Hindlimb muscle (tissue), 1 donor: ENCODE measurements at regions not wholly inside any gene's neighbourhood (a gene's known extent, or its start where the extent isn't known, plus 50 kb on each side); places are given as distances from the start of the nearest gene placed in this dataset.

Source experiments
- DNase-seq: peaks from one replicate; pipeline ENCODE4 v3.0.0-alpha.2; 2013

DNA sequence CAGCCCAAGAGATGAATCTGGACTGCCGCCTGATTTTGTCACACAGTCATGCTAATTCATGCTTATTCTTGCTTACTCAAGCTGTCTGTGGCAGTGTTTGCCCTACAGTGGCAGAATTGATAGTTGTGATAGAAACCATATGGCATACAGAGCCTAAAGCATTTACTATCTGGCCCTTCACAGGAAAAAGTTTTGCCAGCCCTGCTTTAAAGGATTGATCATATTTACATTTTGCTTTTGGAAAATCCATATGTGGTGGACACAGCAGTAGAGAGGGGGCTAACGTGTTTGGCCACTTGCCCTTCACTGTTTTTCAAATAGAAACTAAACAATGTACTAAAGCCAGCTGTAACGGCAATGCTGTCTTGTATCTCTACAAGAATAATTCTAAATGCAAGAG is 974.0 kb upstream of the GHITM start:
- DNase-seq = no peak

DNA sequence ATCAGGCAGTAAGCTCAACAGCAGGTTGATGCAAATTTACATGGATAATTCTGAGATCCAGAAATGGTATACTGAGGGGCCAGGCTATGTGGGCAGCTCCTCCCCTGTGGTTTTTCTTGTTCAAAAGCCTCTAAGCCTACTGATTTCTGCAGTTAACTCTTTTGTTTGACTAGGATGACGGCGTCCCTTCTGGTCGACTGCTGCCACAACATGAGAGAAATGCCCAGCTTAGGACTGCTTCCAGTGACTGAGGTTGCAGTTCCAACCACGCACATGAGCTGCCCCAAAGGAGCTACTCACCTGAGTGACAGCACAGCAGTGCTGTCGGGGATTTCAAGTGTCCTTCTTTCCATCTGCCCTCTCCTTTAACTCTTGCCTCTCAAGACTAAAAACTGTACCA is 973.0 kb upstream of the GHITM start:
- DNase-seq = no peak

DNA sequence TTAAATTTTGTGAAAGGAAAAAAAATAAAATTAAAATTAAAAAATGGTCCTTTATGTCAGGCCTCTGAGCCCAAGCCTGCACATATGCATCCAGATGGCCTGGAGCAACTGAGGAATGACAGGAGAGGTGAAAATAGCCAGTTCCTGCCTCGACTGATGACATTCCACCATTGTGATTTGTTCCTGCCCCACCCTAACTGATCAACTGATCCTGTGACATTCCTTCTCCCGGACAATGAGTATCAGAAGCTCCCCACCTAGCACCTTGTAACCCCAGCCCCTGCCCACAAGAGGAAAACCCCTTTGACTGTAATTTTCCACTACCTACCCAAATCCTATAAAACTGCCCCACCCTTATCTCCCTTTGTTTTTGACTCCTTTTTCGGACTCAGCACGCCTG is 972.2 kb upstream of the GHITM start:
- DNase-seq = no peak

DNA sequence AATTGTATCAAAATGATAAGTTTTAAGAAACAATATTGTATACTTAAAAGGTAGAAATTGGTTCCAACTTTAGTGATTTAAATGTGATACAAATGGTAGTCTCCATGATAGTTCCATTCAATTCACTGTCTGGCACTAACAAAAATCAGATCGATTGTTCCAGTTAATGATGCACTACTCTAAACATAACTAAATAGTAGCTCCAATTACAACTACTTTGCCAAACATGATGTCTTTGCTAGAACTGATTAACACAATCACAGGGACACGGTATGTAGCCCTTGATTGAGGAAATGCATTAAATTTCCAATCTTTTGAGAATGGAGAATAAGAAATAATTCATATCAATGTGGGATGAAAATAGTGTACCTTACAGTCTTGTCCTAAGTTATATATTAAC is 962.4 kb upstream of the GHITM start:
- no peak for DNase-seq

DNA sequence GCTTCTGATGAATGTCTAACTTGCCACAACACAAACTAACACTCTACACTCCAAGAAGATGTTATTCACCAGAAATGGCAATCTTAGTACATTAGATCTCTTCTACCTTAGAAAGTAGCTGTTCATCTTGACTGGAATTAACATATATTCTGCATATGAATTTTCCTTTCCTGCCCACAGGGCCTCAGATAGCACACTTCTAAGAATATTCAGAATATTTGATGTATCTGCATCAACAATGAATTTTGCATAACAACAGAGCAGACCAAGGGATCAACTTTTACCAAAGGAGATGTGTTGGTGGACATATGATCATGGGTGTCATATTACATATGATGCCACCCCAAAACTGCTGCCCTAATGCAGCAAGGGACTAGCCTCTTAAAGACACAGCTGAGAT is 960.8 kb upstream of the GHITM start:
- no peak for DNase-seq

DNA sequence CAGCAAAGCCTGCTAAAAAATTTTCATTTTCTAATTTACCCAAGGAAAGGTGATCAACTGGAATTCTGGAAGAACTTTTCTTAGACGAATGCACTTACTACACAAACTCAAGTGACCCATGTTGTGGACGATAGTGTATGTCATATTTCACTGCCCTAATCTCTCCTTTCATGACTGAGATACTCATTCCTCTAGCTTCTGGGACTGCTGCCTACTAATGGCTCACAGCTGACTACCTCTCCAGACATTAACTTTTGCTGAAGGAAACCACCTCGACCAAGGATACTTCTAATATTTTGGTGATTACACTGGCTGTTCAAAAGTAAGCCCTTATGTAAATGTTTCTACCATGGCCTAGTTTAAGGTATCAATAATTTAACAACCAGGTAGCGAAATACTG is 959.9 kb upstream of the GHITM start:
- DNase-seq = no peak

DNA sequence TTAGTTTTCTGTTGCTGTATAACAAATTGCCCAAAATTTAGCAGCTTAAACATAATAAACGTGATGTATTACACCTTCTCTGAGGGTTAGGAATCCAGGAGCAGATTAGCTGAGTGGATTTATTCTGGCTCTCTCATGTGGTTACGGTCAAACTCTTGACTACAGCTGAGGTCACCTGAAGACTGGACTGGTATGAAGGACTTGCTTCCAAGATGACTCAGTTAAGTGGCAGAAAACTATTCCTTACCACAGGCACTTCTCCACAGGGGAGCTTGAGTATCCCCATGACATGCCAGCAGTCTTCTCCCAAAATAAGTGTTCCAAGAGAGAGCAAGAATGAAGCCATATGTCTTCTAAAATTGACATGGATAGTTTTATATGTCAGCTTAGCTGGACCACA is 957.2 kb upstream of the GHITM start:
- DNase-seq = no peak

DNA sequence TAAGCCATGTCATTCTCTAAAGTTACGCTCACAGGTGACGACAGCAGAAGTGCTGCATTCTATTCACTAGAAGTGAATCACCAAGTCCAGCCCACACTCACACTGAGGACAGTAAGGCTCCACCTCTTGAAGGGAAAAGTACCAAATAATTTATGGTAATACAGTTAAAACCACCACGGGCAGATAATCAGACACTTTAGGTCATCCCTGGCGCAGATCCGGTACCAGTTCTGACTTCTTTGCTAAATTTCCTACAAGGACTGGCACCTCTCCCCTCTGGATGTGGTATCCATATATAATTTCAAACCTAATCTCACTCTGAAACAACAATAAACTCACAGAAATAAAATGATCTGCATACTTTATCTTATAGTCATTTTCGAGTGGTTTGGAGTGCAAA is 954.7 kb upstream of the GHITM start:
- DNase-seq = no peak

DNA sequence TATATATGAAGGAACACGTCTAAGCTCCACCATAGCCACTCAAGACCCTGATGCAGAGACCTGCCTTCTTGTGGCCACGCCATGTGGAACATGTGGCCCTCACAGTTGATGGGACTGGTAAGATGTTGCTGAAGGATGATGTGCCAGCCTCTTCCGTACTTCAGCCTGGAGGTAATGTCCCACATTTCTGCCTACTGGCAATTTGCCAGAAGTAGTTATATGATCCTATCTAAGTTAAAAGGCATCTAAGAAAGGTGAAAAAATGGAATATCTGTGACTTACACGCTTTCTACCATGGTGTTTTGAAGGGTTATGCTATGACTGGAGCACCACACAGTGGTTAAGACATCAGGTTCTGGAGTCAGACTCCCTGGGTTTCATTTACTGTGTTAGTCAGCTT is 948.7 kb upstream of the GHITM start:
- no peak for DNase-seq

DNA sequence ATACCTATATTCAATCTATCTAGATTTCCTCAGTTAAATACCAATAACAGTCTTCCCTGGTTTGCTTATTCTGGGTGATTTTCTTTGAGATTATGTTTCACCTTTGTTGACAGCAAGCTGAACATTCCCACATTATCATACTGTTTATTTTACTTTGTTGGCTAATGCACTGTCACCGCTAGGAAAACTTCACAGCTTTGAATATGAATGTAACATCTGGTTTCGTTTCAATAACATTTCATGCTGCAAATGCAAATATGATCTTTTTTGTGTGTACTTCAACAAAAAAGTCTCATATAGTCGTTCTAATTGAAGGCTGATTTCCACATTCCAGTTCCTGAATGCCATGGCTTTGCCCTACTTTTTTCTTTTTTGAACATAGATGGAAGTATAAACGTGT is 946.3 kb upstream of the GHITM start:
- peak; percentile 1 for DNase-seq

DNA sequence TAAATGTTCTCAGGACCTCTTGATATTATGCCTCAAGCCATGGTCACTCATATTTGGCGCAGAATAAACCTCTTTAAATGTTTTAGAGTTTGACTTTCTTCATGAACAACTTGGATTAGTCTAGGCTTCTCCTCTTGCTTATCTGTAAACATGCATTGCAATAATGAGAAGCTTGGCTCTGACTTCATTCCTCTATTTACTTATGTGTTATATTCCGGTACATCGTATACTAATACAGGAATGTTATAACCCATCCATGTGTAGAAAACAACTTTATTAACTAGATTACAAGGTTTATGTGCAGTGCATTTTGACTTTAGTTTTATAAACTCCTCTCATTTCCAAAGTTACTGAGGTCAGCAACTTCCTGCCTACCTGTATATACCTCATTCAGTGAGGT is 944.3 kb upstream of the GHITM start:
- DNase-seq = no peak

DNA sequence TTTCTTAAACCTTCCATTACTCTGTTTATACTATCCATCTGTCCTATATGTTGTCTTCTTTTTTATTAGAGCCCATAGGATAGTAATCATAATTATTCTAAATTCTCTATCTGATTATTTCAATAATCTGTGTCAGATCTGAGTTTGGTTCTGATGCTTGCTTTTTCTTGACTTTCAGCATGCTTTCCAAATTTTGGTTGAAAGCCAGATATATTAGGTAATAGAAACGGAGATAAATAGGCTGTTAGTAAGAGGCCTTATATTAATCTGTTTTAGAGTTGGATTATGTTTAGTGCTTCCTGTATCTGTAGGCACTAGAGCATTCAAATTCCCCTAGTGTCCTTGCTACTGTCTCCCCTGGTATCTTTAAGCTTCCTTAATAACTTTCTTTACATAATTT is 939.9 kb upstream of the GHITM start:
- DNase-seq = no peak

DNA sequence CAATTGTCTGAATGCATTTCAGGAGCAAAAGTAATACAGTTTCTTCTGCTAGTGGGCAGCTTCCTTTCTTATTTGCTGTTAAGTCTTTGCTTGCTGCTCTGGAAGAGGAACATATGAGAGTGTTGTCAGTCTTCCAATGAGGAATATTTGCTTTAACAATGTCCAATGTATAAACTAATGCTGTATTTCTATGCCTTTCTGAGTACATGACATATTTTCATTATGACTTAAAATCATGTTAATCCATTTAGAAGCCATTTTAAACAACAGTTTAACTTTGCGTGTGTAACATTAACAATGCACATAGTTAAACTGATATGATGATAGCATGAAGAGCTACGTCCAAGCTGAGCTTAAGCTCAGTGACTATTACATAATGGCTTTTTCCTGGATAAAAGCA is 933.4 kb upstream of the GHITM start:
- no peak for DNase-seq

DNA sequence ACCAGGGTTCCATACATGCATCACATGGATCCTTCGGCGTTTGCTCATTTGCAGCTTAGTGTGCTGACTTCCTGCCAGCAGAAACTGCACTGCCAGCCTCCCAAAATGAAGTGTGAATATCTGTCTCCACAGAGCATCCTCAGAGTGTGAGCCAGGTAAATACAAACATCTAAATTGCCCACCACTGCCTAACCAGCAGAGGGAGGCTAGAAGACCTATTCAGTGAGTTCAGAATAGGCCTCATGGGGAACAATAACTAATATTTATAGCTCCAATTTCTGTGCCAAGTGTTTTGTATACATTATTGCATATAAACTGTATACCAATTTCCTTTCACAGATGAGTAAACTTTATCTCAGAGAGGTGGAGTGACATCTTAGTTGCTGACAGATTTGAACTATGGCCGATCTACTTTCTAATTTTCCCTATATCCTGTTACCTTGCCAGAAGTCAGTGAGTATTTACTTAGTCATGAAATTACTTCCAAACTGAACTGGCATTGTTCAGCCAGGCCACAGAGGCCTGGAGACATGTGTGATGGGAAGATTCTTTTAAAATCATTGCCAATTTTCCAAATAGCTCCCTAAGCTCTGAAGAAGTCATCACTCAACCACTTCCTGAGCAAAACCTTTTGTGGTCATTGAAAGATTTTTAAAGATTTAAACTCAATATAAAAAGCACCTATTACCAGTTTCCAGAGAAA is 926.5 kb upstream of the GHITM start:
- peak; percentile 7 for DNase-seq

DNA sequence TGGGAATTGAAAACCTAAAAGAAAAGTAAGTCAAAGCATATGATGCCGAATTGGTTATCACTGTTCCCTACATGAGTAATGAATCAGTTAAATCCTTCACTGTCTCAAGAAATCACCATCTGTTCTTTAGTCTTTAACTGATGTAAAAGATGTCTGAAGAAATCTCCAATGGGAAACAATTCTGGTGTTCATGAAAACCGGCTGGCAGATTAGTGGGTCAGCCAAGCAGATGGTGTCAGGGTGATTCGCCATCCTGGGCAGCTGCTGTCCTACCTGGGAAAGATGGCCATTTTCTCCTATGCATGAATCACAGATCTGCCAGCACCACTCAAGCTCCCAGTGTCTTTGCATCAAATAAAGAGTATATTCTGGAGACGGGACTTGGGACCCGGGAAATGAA is 925.2 kb upstream of the GHITM start:
- DNase-seq = no peak

DNA sequence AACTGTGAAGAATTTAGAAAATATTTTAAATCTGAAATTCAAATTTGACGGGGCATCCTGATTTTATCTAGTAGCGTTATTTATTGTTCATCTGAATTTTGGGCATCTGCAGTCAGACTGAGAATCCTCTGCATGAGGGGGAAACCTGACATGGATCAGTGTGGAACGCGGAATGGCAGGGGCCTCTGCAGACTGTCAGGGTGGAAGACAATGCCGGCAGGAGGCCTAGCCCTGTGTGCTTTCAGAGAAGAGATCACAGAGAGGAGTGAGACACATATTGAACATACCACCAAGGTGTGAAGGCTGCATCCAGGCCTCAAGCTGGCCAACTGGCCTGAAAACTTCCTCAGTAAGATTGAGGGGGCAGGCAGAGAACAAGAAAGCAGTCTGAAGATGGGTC is 921.1 kb upstream of the GHITM start:
- DNase-seq = no peak

DNA sequence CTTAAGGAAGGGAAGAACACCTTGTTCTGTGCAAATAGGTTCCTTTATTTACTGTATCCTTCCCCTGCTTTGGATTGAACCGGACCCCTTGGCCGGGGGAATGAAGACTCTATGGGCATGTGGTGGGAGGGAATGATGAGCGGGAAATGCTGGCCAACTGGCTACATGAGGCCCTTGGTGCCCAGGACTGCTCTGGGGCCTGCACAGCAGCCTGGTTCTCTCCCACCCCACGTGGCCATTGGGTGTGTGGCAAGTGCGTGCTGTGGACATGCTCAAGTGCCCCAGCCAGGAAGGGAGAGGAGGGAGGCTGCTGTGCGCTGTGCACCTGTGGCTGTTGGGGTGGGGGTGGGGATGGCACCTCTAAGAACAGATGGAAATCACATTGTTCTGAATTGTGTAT is 917.0 kb upstream of the GHITM start:
- DNase-seq = no peak

DNA sequence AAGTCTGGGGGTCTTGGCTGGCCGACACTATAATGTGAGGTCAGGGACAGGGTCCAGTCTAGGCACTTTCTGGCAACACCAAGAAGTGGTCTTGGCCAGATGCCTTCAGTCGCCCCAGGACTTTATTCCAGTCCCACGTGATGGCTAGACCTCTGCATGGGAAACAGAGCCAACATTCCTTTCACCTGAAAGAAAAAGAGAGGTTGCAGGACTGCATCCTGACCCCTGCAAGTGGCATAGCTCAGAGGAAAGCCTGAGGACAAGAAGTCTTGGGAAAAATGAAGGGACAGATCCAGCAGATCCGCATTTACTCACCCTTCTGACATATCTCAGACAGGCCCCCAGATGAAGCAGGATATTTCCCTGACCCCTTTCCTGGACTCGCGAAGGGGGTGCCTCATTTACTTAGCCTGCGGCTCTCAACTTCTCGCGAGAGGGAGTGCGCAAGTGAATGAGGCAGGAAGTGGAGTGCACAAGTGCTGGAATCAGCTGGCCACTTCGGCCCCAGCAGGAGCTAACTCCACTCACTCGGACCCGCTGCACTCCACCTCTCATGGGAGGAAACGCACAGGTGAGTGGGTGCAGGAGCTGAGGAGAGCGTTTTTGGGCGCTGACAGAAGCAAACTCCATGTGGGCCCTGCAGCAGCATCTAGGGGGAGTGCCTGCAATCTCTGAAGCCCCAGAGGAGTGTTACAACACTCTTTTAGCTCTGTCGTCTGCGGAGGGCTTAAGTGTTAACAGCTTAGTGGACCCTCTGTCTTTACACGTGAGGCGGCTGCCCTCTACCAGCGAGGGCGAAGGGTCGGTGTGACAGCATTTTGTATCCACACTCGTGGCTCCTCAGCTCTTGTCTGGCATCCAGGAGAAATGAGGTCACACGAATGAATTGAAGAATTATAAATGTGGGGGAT is 916.2 kb upstream of the GHITM start:
- DNase-seq = no peak

DNA sequence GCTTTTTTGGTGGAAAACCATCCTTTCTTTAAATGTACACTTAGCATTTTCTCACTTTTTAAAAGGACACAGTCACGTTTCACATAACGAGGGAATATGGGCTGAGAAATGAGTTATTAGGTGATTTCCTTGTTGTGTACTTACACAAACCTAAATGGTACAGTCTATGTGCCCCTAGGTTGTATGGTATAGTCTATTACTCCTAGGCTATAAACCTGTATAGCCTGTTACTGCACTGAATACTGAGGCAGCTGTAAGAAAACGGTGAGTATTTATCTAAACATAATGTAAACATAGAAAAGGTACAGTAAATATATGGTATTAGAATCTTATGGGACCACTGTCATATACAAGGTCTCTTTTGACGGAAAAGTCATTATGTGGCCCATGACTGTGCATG is 913.5 kb upstream of the GHITM start:
- DNase-seq = no peak

DNA sequence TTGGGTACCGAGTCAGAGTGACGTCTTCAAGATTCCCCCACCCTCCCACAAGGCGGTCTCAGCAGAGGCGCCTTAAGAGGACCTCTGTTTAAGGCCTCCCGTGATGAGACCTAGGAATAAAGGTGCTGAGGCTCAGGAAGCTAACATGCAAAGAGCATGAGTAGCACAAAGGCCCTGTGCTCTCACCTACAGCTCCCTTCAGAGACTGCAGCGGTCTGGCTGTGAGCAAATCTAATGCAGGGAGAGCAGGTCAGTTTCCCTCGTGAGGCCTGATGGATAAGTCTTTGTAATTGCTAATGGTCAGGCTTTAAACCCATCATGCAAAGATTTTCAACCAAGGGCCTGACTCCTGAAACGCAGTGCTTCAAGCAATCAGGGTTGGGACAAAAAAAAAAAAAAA is 909.3 kb upstream of the GHITM start:
- no peak for DNase-seq

DNA sequence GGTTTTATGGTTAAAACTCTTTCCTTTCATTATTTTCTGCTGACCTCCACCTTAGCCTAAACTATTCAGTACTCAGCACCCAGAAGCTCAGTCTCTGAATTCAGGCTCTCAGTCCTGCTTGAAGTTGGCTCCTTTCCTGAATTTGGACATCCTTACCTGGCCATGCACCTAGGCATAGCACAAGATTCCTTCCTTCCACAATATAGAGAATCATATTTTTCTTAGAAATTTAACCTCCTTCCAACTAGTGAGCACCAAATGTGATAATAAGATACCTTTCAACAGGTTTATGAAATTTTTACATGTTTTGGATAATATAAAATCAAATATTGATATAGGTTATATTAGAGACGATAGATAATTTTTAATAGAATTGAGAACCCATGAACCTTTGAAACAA is 905.6 kb upstream of the GHITM start:
- no peak for DNase-seq

DNA sequence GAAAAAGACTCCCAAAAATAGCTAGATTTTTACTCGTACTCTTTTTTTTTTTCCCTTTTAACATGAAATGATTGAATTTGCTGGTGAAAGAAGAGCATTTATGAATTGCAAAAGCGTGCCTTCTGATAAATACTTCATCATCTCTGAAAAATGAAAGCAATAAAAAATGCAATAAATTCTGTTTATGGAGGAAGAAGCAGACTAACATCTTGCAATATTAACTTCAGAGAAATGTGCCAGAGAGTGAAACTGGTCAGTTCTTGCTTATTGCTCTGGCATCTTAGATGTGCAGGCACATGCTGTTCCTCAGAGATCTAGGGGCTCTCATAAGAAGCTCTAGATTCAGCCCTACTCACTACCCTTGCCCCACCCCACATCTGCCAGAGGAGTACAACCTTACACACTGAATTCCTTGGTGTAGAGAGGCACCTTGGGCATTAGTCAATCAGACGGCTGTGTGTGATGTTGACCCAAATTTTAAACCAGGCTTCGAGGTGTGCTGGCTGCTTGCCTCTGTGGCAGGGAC is 891.1 kb upstream of the GHITM start:
- DNase-seq = no peak

DNA sequence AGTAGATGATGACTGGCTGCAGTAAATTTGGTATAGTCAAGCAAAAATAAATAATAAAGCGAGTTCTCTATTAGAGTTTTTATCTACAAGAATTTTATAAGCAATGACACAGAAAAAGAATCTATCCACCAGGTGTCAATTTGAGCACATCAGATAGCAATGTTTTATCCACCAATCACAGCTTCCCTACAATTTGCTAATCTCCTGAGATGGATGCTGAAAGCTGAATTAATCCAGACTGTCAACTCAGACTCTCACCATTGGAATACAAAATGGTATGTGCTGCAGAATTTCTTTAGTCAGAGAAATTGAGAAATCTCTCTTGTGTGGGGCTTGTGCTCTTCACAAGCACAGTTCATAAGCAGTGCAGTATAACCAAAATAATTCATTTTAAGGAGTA is 888.9 kb upstream of the GHITM start:
- no peak for DNase-seq

DNA sequence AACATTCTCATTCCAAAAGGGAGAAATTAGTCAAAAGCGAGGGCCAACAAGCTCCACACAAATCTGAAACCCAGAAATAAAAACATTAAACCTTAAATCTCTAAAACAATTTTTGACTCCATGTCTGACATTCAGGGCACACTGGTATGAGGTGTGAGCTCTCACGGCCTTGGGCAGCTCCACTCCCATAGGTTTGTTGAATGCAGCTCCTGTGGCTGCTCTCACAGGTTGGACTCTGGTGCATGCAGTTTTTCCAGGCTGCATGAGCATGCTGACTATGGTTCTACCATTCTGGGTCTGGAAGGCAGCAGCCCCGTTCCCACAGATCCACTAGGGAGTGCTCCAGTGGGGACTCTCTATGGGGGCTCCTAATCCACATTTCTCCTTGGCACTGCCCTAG is 887.1 kb upstream of the GHITM start:
- DNase-seq = no peak
